Activated B cell treated with CpG ODN at 0.5 μM for 24 hours (primary cell): ENCODE measurements at regions not wholly inside any gene's neighbourhood (a gene's known extent, or its start where the extent isn't known, plus 50 kb on each side); places are given as distances from the start of the nearest gene placed in this dataset.

Experiments used
- ATAC-seq: fragments of 200-7000 bp; cut with Tn5 transposase; one replicate; pipeline ENCODE4 v1.10.0; 2021; ENCODE audit warnings: low read depth, mild to moderate bottlenecking, moderate library complexity
- CTCF ChIA-PET: fragments of 350-600 bp; sonication (Branson Sonifier 250); formaldehyde crosslinking; loops from one replicate; lab custom pipeline; 2021; ENCODE audit warnings: antibody characterized with exemption; lab: Charles Lee
- POLR2A ChIA-PET: fragments of 350-600 bp; sonication (Branson Sonifier 250); formaldehyde crosslinking; loops from one replicate; lab custom pipeline; 2021; ENCODE audit warnings: antibody characterized with exemption; lab: Charles Lee
- DNase-seq: peaks from one replicate; pipeline ENCODE4 v3.0.0; 2022
- H3K27ac Mint-ChIP-seq: one replicate; pipeline ENCODE4 v1.8.0; 2020; ENCODE audit warnings: mixed read lengths
- H3K27me3 Mint-ChIP-seq: one replicate; pipeline ENCODE4 v1.8.0; 2021; ENCODE audit warnings: mixed read lengths
- H3K36me3 Mint-ChIP-seq: one replicate; pipeline ENCODE4 v1.8.0; 2021; ENCODE audit warnings: low read depth, mixed read lengths
- H3K4me1 Mint-ChIP-seq: one replicate; pipeline ENCODE4 v1.8.0; 2021; ENCODE audit warnings: mixed read lengths
- H3K4me3 Mint-ChIP-seq: one replicate; pipeline ENCODE4 v1.8.0; 2020; ENCODE audit warnings: mild to moderate bottlenecking, mixed read lengths
- H3K9me3 Mint-ChIP-seq: one replicate; pipeline ENCODE4 v1.8.0; 2020; ENCODE audit warnings: mixed read lengths
- CTCF ChIP-seq: fragments of 200-600 bp; IDR thresholded peaks from one replicate; pipeline ENCODE4 v1.8.0; 2022; ENCODE audit warnings: antibody characterized with exemption, mild to moderate bottlenecking
- intact Hi-C: fragments of 100-400 bp; cut with micrococcal nuclease; formaldehyde crosslinking; loops from one replicate; pipeline ENCODE4 v1.15.1; 2024

DNA sequence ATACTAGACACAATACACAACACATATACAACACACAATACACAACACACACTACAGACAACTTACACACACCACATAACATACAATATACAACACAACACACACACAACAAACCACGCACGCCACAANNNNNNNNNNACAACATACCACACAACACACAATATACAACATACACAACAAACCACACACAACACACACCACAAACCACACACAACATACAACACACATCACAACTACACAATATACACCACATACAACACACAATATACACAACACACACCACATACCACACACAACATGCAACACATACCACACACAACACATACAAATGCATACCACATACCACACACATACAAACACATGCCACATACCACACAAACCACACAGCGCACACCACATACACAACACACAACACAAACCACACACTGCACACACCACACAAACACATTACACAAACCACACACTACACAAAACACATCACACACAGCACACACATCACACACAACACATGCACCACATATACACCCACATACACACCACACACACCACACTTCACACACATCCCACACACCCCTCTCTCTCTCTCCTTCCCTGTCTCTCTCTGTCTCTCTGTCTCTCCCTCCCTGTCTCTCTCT, 108.3 kb downstream of the ETS2 start:
- no peak for TF ChIP-seq CTCF
- DNase-seq (no peak), ATAC-seq (no peak)
- peaks cover 10% of the 10 kb centered on the region for H3K27me3 Mint-ChIP-seq
- CTCF ChIA-PET = interaction anchor here (0.6 kb wide), 1 partner anchor 180 kb away, joined by 3 read pairs; no protein-coding TSS in a partner anchor
- no peak overlapping the region for H3K4me3 Mint-ChIP-seq
- H3K27ac Mint-ChIP-seq = no peak overlapping the region
- POLR2A ChIA-PET = no interaction called here
- no peaks in the 10 kb centered on the region for H3K9me3 Mint-ChIP-seq
- H3K36me3 Mint-ChIP-seq = no peaks in the 10 kb centered on the region
- intact Hi-C loops = no loop called here
- no peaks in the 10 kb centered on the region for H3K4me1 Mint-ChIP-seq

DNA sequence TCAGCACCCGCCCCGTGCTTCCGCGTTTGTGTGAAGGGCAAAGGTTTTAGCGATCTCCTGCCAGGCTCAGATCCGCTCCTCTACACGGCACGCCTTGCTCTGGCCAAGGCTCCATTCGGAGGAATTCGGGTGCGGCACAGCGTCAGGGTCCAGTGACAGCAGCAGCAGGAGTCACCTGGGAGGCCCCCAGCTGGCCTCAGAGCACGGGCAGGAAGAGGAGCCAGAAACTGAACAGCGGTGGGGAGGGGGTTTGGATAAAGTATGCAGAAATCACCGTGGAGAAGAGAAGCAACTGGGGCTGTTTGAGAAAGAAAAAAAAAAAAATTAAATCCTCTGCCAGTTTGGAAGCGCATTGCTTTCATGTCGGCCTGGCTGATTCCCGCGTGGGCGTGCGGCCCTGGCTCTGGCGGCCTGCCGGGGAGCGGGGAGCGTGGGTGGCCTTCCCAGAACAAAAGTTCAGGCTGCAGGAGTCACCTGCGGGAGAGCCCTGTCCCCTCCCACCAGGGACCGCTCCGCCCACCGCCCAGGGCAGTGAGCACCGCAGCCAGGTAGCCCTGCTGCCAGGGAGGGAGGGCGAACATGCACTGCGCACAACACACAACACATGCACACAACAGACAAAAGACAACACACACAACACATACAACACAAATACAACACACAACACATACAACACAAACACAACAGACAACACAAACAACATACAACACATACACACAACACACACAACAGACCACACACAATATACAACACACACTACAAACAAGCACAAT, 107.6 kb downstream of the ETS2 start:
- H3K27ac Mint-ChIP-seq = no peak overlapping the region

GRCh38 chr21:38912789-38913119, 107.0 kb downstream of the ETS2 start:
- intact Hi-C loops = no loop called here
- Mint-ChIP-seq H3K4me3 (no peak overlapping the region), H3K27me3 (peaks cover 10% of the 10 kb centered on the region), H3K4me1 (no peaks in the 10 kb centered on the region), H3K27ac (no peak overlapping the region), H3K36me3 (no peaks in the 10 kb centered on the region), H3K9me3 (no peaks in the 10 kb centered on the region)
- ATAC-seq (no peak), DNase-seq (no peak)
- no peak for TF ChIP-seq CTCF
- POLR2A ChIA-PET = no interaction called here
- CTCF ChIA-PET = no interaction called here

More for the DNA sequence above, 107.6 kb downstream of the ETS2 start:
- intact Hi-C loops = no loop called here
- H3K9me3 Mint-ChIP-seq = no peaks in the 10 kb centered on the region
- no peak for TF ChIP-seq CTCF
- ATAC-seq (no peak), DNase-seq (no peak)
- H3K27me3 Mint-ChIP-seq = peaks cover 10% of the 10 kb centered on the region
- no peaks in the 10 kb centered on the region for H3K36me3 Mint-ChIP-seq
- ChIA-PET CTCF (no interaction called here), POLR2A (no interaction called here)
- H3K4me1 Mint-ChIP-seq = no peaks in the 10 kb centered on the region
- H3K4me3 Mint-ChIP-seq = no peak overlapping the region

DNA sequence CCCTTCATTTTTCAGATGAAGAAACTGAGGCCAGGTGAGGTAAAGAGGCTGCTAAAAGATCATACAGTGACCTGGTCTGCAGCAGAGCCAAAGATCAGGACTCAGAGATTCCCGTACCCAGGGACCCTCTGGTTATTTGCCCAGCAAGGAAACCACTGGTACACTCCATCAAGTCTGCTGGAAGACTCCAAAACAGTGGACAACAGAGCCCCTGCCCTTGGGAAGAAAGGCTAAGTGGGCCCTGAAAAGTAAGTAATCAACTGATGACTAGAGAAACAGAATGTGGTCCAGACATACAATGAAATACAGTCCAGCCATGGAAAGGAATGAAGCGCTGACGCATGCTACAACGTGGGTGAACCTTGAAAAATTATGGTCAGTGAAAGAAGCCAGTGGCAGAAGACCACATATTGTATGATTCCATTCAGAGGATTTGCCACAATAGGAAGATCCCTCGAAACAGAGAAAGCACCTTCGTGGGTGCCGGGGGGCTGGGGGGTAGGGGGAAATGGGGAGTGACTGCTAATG, 106.4 kb downstream of the ETS2 start:
- H3K27me3 Mint-ChIP-seq = peaks cover 7% of the 10 kb centered on the region
- H3K4me3 Mint-ChIP-seq = no peak overlapping the region
- ATAC-seq (no peak), DNase-seq (no peak)
- POLR2A ChIA-PET = no interaction called here
- H3K27ac Mint-ChIP-seq = no peak overlapping the region
- CTCF ChIA-PET = no interaction called here
- no peaks in the 10 kb centered on the region for H3K9me3 Mint-ChIP-seq
- H3K36me3 Mint-ChIP-seq = no peaks in the 10 kb centered on the region
- TF ChIP-seq CTCF = no peak
- intact Hi-C loops = no loop called here
- H3K4me1 Mint-ChIP-seq = no peaks in the 10 kb centered on the region

- Mint-ChIP-seq H3K4me3 (no peak overlapping the region), H3K4me1 (no peaks in the 10 kb centered on the region), H3K9me3 (no peaks in the 10 kb centered on the region), H3K27ac (no peak overlapping the region), H3K27me3 (peaks cover 7% of the 10 kb centered on the region), H3K36me3 (no peaks in the 10 kb centered on the region)
- ChIA-PET CTCF (no interaction called here), POLR2A (no interaction called here)
- DNase-seq (no peak), ATAC-seq (no peak)
- intact Hi-C loops = no loop called here
- TF ChIP-seq CTCF = no peak
These were observed 105.9 kb downstream of the ETS2 start for GRCh38 chr21:38911484-38912101.
